OCI-LY3 (cell line): ENCODE measurements at regions not wholly inside any gene's neighbourhood (a gene's known extent, or its start where the extent isn't known, plus 50 kb on each side); places are given as distances from the start of the nearest gene placed in this dataset.

Experiments
- EZH2phosphoT487 ChIP-seq: fragments of 200-600 bp; shearing (Covaris generic); IDR thresholded peaks from 2 replicates; pipeline ENCODE4 v1.6.1; 2018; ENCODE audit warnings: antibody characterized with exemption, mixed run types, low read depth
- TF ChIP-seq, protein P1 (sequence below): fragments of 200-600, 300-600 bp; sonication (generic); IDR thresholded peaks from 2 replicates; pipeline ENCODE4 v1.5.1; 2014; ENCODE audit warnings: antibody characterized with exemption, low read length, low read depth

DNA sequence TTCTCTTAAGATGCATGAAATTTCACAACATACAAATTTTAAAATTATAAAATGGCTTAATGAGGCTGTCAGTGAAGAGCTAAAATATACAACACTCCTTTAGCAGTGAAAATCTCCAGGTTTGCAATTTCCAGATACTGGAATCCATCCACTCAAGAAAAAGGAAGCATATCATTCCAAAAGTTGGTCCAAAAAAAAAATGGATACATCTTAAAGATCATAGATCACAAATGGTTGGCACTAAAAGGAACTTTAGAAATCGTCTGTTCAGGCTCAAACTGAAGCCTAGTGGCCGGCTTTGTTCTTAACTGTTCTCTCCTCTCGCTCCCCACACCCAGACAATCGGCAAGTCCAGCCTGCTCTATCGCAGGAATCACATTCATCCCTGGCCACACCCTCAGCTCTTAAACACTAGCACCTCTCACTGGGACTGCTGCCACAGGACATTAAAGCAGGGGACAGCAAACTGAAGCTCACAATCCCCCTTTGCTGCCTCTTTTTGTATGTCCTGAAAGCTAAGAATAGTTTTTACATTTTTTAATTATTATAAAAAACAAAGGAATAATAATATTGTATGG is 130.3 kb upstream of the CDIN1 start:
- TF ChIP-seq, protein P1, sequence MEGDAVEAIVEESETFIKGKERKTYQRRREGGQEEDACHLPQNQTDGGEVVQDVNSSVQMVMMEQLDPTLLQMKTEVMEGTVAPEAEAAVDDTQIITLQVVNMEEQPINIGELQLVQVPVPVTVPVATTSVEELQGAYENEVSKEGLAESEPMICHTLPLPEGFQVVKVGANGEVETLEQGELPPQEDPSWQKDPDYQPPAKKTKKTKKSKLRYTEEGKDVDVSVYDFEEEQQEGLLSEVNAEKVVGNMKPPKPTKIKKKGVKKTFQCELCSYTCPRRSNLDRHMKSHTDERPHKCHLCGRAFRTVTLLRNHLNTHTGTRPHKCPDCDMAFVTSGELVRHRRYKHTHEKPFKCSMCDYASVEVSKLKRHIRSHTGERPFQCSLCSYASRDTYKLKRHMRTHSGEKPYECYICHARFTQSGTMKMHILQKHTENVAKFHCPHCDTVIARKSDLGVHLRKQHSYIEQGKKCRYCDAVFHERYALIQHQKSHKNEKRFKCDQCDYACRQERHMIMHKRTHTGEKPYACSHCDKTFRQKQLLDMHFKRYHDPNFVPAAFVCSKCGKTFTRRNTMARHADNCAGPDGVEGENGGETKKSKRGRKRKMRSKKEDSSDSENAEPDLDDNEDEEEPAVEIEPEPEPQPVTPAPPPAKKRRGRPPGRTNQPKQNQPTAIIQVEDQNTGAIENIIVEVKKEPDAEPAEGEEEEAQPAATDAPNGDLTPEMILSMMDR: no peak
- TF ChIP-seq EZH2phosphoT487: no peak
